ENCODE measurements at regions not wholly inside any gene's neighbourhood (a gene's known extent, or its start where the extent isn't known, plus 50 kb on each side); places are given as distances from the start of the nearest gene placed in this dataset.

- no peak for DNase-seq
Measured at GRCh38 chr1:221069178-221069903, 190.1 kb downstream of the HLX start.

GRCh38 chr1:221069986-221070385 lies 190.7 kb downstream of the HLX start:
- DNase-seq: no peak

- DNase-seq: no peak
Measured at GRCh38 chr1:221071777-221072176, 192.5 kb downstream of the HLX start.

- no peak for DNase-seq
Measured at GRCh38 chr1:221072214-221072613, 193.0 kb downstream of the HLX start.

GRCh38 chr1:221074332-221074731 lies 195.1 kb downstream of the HLX start:
- no peak for DNase-seq

GRCh38 chr1:221075911-221076310 lies 196.7 kb downstream of the HLX start:
- no peak for DNase-seq

GRCh38 chr1:221076391-221076811 lies 197.2 kb downstream of the HLX start:
- DNase-seq: no peak

- no peak for DNase-seq
Measured at GRCh38 chr1:221078260-221078965, 199.2 kb downstream of the HLX start.

- DNase-seq: no peak
Measured at GRCh38 chr1:221083902-221084301, 204.7 kb downstream of the HLX start.

GRCh38 chr1:221084681-221085080 lies 205.4 kb downstream of the HLX start:
- no peak for DNase-seq

- DNase-seq: no peak
Measured at GRCh38 chr1:221085701-221086375, 206.6 kb downstream of the HLX start.

- no peak for DNase-seq
Measured at GRCh38 chr1:221087919-221088318, 208.7 kb downstream of the HLX start.

GRCh38 chr1:221089273-221089672 lies 210.0 kb downstream of the HLX start:
- no peak for DNase-seq

- DNase-seq: no peak
Measured at GRCh38 chr1:221089803-221090202, 210.6 kb downstream of the HLX start.

- DNase-seq: no peak
Measured at GRCh38 chr1:221093903-221094791, 214.9 kb downstream of the HLX start.

- no peak for DNase-seq
Measured at GRCh38 chr1:221097479-221098281, 218.4 kb downstream of the HLX start.

- DNase-seq: no peak
Measured at GRCh38 chr1:221098471-221099405, 219.5 kb downstream of the HLX start.

- no peak for DNase-seq
Measured at GRCh38 chr1:221099747-221100595, 220.7 kb downstream of the HLX start.

Data from amygdala (tissue), 56 donors.